Glomerular visceral epithelial cell (primary cell): ENCODE measurements at regions not wholly inside any gene's neighbourhood (a gene's known extent, or its start where the extent isn't known, plus 50 kb on each side); places are given as distances from the start of the nearest gene placed in this dataset.
"Not testable (repeated sequence)": the region's sequence is repeated elsewhere in the genome, so short reads cannot be mapped to it uniquely, and the experiment has no call there.

Experiments used
- DNase-seq: peaks from one replicate; pipeline ENCODE4 v3.0.0-alpha.2; 2016; ENCODE audit errors: extremely low spot score

GRCh38 chr4:103499094-103499493 is 220.7 kb downstream of the TACR3 start:
- DNase-seq, result no peak

DNA sequence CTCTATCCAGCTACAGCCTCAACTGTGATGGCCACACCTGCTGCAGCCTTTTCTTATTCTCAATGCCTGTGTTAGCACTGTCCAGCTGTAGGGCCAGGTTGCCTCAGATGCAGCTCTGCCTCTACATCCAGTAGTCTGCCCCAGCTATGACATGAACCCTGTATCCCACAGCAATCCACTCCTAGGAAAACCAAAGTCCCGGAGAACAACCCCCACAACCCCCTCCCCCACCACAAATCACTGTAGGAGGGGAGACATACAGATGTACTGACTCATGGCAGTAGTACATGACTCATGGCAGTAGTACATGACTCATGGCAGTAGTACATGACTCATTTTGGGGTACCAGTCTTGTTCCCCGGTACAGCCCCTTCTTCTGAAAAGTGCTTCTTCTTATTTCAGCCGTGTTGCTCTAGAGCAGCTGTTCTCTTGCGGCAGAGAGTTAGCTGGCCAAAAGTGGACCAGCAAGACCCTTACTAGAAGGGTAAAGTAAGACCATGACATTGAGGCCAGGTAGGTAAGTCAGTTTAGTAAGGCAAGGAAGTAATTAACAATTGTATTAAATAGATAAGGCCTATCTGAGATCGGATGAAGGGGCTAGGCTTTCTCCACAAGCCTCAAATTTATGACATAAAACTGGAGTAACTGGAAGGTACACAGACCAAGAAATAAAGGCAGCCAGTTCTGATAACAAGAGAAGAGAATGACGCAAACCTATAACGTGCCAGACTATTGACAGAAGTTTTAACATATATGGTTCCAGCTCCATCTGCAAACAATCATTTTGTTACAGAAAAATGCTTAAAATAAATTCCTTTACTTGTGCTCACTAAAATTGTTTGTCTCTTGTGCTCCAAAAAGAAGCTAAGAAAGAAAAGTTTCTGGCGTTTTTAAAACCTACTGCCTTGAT is 221.4 kb downstream of the TACR3 start:
- peak; percentile 75 for DNase-seq

GRCh38 chr4:103497692-103498091 is 222.1 kb downstream of the TACR3 start:
- DNase-seq, result no peak

DNA sequence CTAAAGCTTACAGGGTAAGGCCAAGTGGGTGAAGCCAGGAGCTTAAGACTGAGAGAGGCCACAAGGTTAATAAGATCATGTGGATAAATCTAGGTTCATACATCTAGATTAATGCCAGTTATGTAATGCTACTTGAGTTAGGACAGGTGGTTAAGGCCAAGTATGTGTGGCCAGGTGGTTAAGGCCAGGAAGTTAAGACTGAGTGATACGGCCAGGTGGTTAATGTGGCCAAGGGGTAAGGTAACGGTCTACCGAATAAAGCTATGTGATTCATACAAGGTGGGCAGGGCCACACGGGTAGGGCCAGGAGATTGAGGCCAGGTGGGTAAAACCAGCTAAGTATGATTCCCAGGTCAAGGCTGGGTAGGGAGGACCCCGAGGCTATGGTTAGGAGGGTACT is 223.0 kb downstream of the TACR3 start:
- no peak for DNase-seq

DNA sequence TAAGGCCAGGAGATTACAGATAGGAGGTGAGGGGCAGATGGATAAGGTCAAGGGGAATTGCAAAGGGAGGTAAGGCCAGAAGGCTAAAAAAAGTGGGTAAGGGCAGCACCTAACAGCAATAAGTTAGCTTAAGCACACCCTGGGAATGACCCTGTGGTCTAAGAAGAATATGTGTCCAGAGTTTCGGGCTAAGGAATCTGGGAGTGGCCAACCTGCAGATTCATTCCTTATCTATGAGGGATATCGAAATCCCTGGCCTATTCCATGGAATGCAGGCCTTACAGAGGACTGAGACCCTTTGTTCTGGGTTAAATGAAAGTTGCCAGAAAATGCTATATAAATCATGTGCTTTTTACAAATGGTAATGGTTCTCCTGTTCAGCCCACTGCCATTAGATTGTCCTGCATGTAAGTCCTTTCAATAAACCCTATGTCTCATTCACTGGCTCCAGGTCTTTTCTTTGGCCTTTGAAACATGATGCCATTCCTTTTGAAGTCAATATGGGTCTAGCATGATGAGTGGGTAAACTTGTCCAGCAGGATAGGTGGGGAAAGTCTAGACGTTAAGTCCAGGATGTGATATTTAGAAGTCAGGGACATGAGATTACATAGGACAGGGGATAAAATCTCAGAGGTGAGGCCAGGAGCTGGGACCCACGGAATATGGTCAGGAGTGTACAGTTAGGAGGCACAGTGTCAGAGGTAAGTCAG is 226.2 kb downstream of the TACR3 start:
- no peak for DNase-seq

DNA sequence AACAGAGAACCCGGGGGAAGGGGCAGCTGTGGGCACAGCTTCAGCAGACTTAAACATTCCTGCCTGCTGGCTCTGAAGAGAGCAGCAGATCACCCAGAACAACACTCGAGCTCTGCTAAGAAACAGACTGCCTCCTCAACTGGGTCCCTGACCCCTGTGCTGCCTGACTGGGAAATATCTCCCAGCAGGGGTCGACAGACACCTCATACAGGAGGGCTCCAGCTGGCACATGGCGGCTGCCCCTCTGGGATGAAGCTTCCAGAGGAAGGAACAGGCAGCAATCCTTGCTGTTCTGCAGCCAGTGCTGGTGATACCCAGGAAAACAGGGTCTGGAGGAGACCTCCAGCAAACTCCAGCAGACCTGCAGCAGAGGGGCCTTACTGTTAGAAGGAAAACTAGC is 234.5 kb downstream of the TACR3 start:
- not testable (repeated sequence) for DNase-seq

DNA sequence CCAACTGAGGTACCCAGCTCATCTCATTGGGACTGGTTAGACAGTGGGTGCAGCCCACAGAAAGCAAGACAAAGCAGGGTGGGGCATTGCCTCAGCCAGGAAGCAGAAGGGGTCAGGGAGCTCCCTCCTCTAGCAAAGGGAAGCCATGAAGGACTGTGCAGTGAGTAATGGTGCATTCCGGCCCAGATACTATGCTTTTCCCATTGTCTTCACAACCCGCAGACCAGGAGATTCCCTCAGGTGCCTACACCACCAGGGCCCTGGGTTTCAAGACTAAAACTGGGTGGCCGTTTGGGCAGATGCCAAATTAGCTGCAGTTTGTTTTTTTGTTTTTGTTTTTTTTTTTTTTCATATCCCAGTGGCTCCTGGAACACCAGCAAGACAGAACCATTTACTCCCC is 235.3 kb downstream of the TACR3 start:
- no peak for DNase-seq

DNA sequence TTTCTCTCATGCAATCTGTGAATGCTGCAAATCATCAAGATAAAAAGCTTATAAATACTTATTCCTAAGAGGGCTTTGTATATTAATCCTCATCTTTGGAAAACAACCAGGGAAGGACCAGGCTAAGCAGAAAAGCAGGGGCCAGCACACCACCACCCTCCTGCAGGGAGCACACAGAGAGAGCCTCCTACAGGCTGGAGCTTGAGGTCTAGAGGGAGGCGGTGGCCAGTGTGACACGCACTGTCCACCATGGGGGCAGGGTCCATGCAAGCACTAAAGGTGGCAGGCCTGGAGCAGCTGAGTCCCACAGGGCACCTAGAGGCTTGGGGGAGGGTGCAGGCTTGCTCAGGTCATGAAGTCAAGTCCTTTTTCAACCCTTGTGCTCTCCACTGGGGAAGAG is 236.9 kb downstream of the TACR3 start:
- DNase-seq, result no peak

DNA sequence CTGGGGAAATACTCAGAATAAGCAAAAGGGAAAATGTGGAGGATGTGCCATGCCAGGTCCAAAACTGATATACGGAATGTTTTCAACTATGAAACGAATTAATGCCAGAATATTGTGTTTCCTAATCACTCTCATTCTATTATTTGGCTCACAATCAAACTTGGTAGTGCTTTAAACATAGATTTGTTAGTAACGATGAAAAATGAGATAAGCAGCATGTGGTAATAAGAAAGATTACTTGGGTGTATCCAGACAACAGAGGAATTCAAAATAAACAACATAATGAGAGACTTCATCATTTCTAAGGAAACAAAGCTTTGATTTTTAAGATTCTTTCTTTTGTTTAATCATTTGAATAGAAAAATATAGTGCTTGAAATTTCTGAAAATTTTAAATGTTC is 237.3 kb downstream of the TACR3 start:
- DNase-seq, result no peak

GRCh38 chr4:103478734-103479133 is 241.1 kb downstream of the TACR3 start:
- no peak for DNase-seq

DNA sequence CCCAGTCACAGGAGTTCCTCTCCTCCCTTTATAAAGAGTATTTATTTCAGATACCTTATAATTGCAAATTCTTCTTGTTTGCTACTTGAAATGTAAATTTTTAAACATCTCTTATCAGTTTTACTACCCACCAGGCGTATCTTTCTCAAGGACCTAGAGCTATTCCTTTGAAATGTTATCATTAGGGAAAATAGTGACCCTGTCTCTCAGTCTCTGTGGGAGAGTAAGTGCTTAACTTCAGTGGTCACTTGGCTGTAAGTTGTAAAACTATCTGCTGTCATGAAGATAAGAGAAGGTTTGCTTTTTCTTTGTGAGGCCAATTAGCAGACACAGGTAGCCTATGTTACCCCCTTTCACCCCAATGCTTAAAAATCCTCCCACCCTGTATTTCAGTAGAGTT is 241.6 kb downstream of the TACR3 start:
- no peak for DNase-seq

DNA sequence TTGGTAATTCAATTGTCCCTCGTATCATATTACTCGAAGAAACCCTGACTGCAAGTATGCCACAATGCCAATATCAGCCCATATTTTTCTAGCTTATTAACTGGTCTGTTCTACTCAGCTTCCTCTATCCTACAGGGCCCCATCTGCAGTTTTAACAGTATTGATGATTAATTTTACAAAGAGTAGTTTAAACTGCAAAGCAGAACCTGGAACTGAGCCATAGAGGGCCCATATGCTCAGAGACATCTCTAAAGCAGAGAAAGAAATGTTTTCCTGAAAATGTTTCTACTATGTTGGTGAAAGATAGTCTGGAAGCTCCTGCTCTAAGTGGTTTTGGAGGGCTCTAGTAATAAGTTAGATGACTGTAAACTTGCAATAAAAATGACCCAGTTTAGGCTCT is 259.4 kb upstream of the CENPE start:
- DNase-seq, result no peak

DNA sequence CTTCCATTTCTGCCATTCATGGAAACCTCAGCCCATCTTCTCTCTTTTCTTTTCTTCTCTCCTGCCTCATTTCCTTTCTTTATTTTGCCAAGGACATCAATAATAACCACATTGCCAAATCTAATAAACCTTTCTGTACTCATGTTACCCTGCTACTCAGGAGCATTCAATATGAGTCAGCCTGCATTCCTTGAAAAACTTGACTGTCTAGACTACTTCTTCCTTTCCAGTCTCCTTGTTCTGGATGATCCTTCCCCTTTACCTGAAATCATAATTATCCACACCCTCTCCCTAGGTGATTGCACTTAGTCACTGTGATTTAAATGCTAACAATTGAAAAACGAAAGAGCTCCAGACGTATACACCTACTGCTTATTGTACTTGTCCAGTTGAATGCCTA is 253.2 kb upstream of the CENPE start:
- peak; percentile 15 for DNase-seq

DNA sequence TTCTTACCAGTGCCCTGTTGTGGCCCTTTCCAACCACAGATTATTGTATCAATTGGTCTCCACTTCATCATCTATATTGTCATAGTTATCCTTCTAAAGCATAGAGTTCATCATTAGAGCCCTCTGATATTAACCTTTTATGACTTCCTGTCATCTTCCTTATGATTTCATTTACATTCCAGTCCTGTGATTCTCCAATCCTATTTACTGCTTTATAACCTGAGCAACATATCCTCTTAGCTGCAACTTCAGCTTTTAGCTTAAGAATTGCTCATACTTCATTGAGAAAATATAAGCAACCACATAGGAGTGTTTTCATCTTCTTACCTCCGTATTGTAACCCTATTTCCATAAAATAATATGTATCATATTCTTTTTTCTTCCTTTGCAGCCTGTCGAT is 252.6 kb upstream of the CENPE start:
- DNase-seq, result no peak

GRCh38 chr4:103449296-103450023 is 251.3 kb upstream of the CENPE start:
- no peak for DNase-seq

GRCh38 chr4:103445377-103445776 is 247.2 kb upstream of the CENPE start:
- no peak for DNase-seq

DNA sequence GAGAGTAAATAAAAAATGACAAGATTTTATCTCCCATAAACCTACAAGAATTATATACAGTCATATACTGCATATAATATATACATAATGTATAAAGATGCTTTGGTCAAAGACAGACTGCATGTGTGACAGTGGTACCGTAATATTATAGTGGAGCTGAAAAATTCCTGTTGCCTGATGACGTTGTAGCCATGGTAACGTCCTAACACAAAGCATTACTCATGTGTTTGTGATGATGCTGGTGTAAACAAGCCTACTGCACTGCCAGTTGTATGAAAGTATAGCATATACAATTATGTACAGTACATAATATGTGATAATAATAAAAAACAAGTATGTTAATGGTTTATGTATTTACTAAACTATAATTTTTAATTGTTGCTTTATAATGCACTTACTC is 245.2 kb upstream of the CENPE start:
- DNase-seq, result peak; percentile 11

GRCh38 chr4:103429283-103429682 is 231.1 kb upstream of the CENPE start:
- no peak for DNase-seq

DNA sequence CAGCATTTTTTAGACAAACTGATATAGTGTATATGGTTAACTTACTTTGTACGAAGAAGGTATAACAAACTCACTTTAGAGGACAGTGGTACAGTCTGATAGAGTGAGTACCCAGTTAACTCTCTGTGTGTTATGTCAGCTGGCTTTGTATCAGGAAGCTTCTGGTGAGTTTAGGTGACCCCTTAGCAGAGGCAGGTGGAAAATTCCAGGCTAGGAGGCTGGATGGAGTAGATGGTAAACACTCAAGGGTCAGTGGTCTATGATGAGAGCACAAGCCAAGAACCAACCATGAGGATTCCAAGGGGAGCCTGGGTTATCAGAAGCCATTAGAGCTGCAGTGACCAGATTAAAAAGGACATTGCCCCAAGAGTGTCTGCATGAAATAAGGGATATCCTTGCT is 227.3 kb upstream of the CENPE start:
- no peak for DNase-seq

DNA sequence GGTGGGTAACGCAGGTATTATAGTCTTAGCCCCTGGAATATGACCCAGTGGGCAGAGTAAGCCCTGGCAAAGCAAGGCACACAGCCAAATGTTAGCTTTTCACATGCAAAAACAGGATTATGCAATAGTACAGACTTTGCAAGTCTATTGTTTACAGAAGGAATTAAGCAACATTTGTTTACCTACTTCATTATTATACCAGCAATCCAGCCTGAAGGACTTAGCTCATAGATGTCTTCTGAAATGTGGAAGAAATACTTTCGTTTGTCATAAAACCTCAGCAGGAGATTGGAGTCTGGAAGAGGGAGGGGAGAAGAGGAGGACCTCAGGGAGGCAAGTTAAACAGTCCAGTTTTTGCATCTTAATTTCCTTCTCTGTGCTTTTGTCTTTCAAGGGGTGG is 226.7 kb upstream of the CENPE start:
- no peak for DNase-seq

DNA sequence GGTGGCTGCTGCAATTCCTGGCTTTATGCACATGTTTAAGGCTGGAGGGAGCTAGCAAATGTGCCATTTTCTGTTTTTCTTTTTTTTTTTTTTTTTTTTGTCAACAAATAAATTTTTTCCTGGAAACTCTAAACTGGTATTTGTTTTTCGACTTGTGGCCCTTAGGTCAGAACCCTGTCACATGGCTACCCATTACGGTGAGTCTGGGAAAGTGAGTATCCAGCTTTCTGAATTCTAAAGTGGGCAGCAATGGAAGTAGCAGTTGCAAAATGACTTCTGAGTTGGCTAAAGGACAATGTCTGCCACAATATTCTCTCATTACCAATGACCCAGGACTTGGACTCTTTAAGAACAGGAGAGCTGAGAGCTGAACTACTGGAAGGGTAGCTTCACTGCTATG is 225.1 kb upstream of the CENPE start:
- DNase-seq, result no peak

GRCh38 chr4:103422467-103423219 is 224.5 kb upstream of the CENPE start:
- no peak for DNase-seq
